Hepatic stellate cell (primary cell): ENCODE measurements at regions not wholly inside any gene's neighbourhood (a gene's known extent, or its start where the extent isn't known, plus 50 kb on each side); places are given as distances from the start of the nearest gene placed in this dataset.
A peak's percentile ranks its signal among the peaks of the same experiment; 100 is the strongest.

Experiments
- DNase-seq: peaks from one replicate; pipeline ENCODE4 v3.0.0; 2011; ENCODE audit warnings: low spot score

GRCh38 chr12:93134175-93134890, 205.2 kb upstream of the EEA1 start:
- no peak for DNase-seq

- no peak for DNase-seq
These were observed 205.8 kb upstream of the EEA1 start for GRCh38 chr12:93134893-93135285.

- no peak for DNase-seq
These were observed 206.5 kb upstream of the EEA1 start for GRCh38 chr12:93135286-93136239.

- no peak for DNase-seq
These were observed 207.4 kb upstream of the EEA1 start for GRCh38 chr12:93136253-93137055.

GRCh38 chr12:93137656-93138612, 208.8 kb upstream of the EEA1 start:
- DNase-seq, result peak; percentile 47

- no peak for DNase-seq
These were observed 210.1 kb upstream of the EEA1 start for GRCh38 chr12:93139028-93139665.

- no peak for DNase-seq
These were observed 211.2 kb upstream of the EEA1 start for GRCh38 chr12:93140325-93140724.

GRCh38 chr12:93140801-93141200, 211.7 kb upstream of the EEA1 start:
- no peak for DNase-seq

- no peak for DNase-seq
These were observed 213.8 kb upstream of the EEA1 start for GRCh38 chr12:93142881-93143280.

GRCh38 chr12:93144109-93144508, 215.0 kb upstream of the EEA1 start:
- DNase-seq, result no peak

- DNase-seq, result no peak
These were observed 216.0 kb upstream of the EEA1 start for GRCh38 chr12:93145086-93145485.

- DNase-seq, result no peak
These were observed 217.3 kb upstream of the EEA1 start for GRCh38 chr12:93146263-93146939.

- no peak for DNase-seq
These were observed 217.9 kb upstream of the EEA1 start for GRCh38 chr12:93146970-93147369.

GRCh38 chr12:93148412-93148811, 219.3 kb upstream of the EEA1 start:
- DNase-seq, result no peak

- no peak for DNase-seq
These were observed 220.1 kb upstream of the EEA1 start for GRCh38 chr12:93149229-93149628.

GRCh38 chr12:93151079-93151762, 222.1 kb upstream of the EEA1 start:
- DNase-seq, result no peak

- DNase-seq, result no peak
These were observed 223.5 kb upstream of the EEA1 start for GRCh38 chr12:93152617-93153016.

GRCh38 chr12:93153321-93153720, 224.2 kb upstream of the EEA1 start:
- no peak for DNase-seq

- DNase-seq, result no peak
These were observed 223.5 kb upstream of the NUDT4 start for GRCh38 chr12:93154096-93154728.
